K562 (cell line): ENCODE measurements at regions not wholly inside any gene's neighbourhood (a gene's known extent, or its start where the extent isn't known, plus 50 kb on each side); places are given as distances from the start of the nearest gene placed in this dataset.

Experiments
- ATAC-seq: fragments of 200-7000 bp; cut with Tn5 transposase; 3 replicates; pipeline ENCODE4 v1.9.1; 2020; ENCODE audit warnings: moderate library complexity
- BruUV-seq: library from RNA; stranded (reverse); fragments of 400-500 nt; replicated peaks from 2 replicates; lab custom pipeline; 2021; lab: Mats Ljungman, UMichigan
- CTCF ChIA-PET: fragments of 300-600 bp; formaldehyde crosslinking; extraction: SDS; loops from one replicate; lab custom pipeline; 2021; ENCODE audit warnings: low intra/inter-chr PET ratio; lab: Yijun Ruan, JAX
- POLR2A ChIA-PET: fragments of 300-600, 350-650 bp; sonication (Branson Sonifier 250); formaldehyde crosslinking; extraction: SDS; loops from one replicate; lab custom pipeline; 2021; ENCODE audit warnings: antibody characterized with exemption, inconsistent platforms; lab: Yijun Ruan, JAX
- DNase-seq, 4 experiments: peaks; one replicate each; pipeline versions ENCODE4 v3.0.0 to v3.0.0-alpha.2; 2011 to 2018; ENCODE audit warnings: low spot score in 3 of 4, mixed read lengths in 3 of 4; ENCODE audit errors: extremely low read depth in 1 of 4
- FAIRE-seq: peaks from 2 replicates; lab custom pipeline; 2011; peaks lifted over from hg19 to GRCh38; lab: Jason Lieb, UNC
- H2AFZ ChIP-seq: 2 replicates; pipeline ENCODE4 v1.6.0; 2011; ENCODE audit warnings: low read depth, low read length, control low read depth, inconsistent platforms
- H3K27ac ChIP-seq: fragments of 200-600 bp; 3 replicates; pipeline ENCODE4 v1.8.0; 2011; ENCODE audit warnings: low read depth, mild to moderate bottlenecking, control low read depth, inconsistent platforms, low read length, moderate library complexity, mixed read lengths; ENCODE audit errors: extremely low read depth
- H3K27me3 ChIP-seq, 2 experiments: fragments of 300-600 bp in 1 of 2; 2 replicates in 1 of 2; 3 replicates in 1 of 2; pipeline versions ENCODE4 v1.6.0 to v1.8.0; 2011; ENCODE audit warnings: inconsistent platforms in 2 of 2, low read length in 2 of 2, mild to moderate bottlenecking in 1 of 2, mixed read lengths in 1 of 2, moderate library complexity in 1 of 2; ENCODE audit not compliant: control insufficient read depth in 2 of 2, insufficient read depth in 2 of 2
- H3K36me3 ChIP-seq: fragments of 300-600 bp; 3 replicates; pipeline ENCODE4 v1.8.0; 2011; ENCODE audit warnings: mild to moderate bottlenecking, low read length, inconsistent platforms; ENCODE audit not compliant: control insufficient read depth, insufficient read depth
- H3K4me1 ChIP-seq, 2 experiments: fragments of 200-600 bp in 1 of 2; replicated peaks in 1 of 2; 2 replicates in 1 of 2; 3 replicates in 1 of 2; pipeline versions ENCODE4 v1.5.1 to v1.8.0; 2011; ENCODE audit warnings: inconsistent platforms in 2 of 2, low read length in 2 of 2, mild to moderate bottlenecking in 1 of 2, mixed read lengths in 1 of 2, moderate library complexity in 1 of 2; ENCODE audit not compliant: control insufficient read depth in 2 of 2, insufficient read depth in 2 of 2
- H3K4me2 ChIP-seq: 2 replicates; pipeline ENCODE4 v1.6.1; 2011; ENCODE audit warnings: low read length, control low read depth, inconsistent platforms, mixed read lengths; ENCODE audit not compliant: insufficient read depth
- H3K4me3 ChIP-seq: fragments of 200-600 bp; sonication (generic), shearing (Covaris generic); 2 replicates; pipeline ENCODE4 v1.5.1; 2016; ENCODE audit warnings: control low read depth, inconsistent platforms
- H3K79me2 ChIP-seq: fragments of 200-600 bp; 3 replicates; pipeline ENCODE4 v1.8.0; 2011; ENCODE audit warnings: low read length, inconsistent platforms; ENCODE audit not compliant: control insufficient read depth, insufficient read depth
- H3K9ac ChIP-seq, 2 experiments: 2 replicates each; pipeline versions ENCODE4 v1.6.0 to v1.6.1; 2011; ENCODE audit warnings: low read depth in 2 of 2, low read length in 2 of 2, control low read depth in 1 of 2, inconsistent platforms in 1 of 2, mild to moderate bottlenecking in 1 of 2, mixed read lengths in 1 of 2; ENCODE audit not compliant: insufficient read depth in 1 of 2
- H3K9me1 ChIP-seq: one replicate; pipeline ENCODE4 v1.6.0; 2011; ENCODE audit warnings: inconsistent platforms, mild to moderate bottlenecking, low read length, moderate library complexity; ENCODE audit not compliant: control insufficient read depth, insufficient read depth
- H3K9me3 ChIP-seq: replicated peaks from 2 replicates; pipeline ENCODE4 v1.5.1; 2011; ENCODE audit warnings: low read depth, low read length, inconsistent platforms; ENCODE audit not compliant: control insufficient read depth, insufficient read depth
- H4K20me1 ChIP-seq: replicated peaks from 2 replicates; pipeline ENCODE4 v1.6.1; 2011; ENCODE audit warnings: low read length, inconsistent platforms, mixed read lengths; ENCODE audit not compliant: control insufficient read depth, insufficient read depth
- ADNP ChIP-seq: fragments of 200-800 bp; sonication (Bioruptor generic); IDR thresholded peaks from 2 replicates; pipeline ENCODE4 v1.6.1; 2016; ENCODE audit warnings: missing genetic modification characterization, missing compliant biosample characterization
- CCNT2 ChIP-seq: IDR thresholded peaks from 2 replicates; pipeline ENCODE4 v1.6.1; 2011; ENCODE audit warnings: borderline replicate concordance, low read depth, mild to moderate bottlenecking, moderate library complexity, mixed read lengths, low read length; ENCODE audit not compliant: insufficient read length; ENCODE audit errors: extremely low read depth
- DMBX1 ChIP-seq: fragments of 250-450 bp; sonication (Bioruptor Pico); IDR thresholded peaks from 2 replicates; pipeline ENCODE4 v1.8.0; 2022; ENCODE audit warnings: inconsistent platforms, mild to moderate bottlenecking, moderate library complexity, borderline replicate concordance
- E2F6 ChIP-seq, 2 experiments: IDR thresholded peaks; 2 replicates each; pipeline ENCODE4 v1.6.1; 2011; ENCODE audit warnings: borderline replicate concordance in 1 of 2, control low read depth in 1 of 2, low read depth in 1 of 2, low read length in 1 of 2, mild to moderate bottlenecking in 1 of 2, mixed read lengths in 1 of 2, moderate library complexity in 1 of 2; ENCODE audit not compliant: insufficient read depth in 1 of 2, insufficient read length in 1 of 2, poor library complexity in 1 of 2, severe bottlenecking in 1 of 2; ENCODE audit errors: extremely low read depth in 1 of 2
- HDAC1 ChIP-seq, 2 experiments: fragments of 450-650 bp; IDR thresholded peaks; 2 replicates each; pipeline ENCODE4 v1.6.1; 2016 to 2017; ENCODE audit warnings: inconsistent platforms in 1 of 2, mild to moderate bottlenecking in 1 of 2, moderate library complexity in 1 of 2
- PHF8 ChIP-seq: fragments of 200-600 bp; sonication (generic); IDR thresholded peaks from 2 replicates; pipeline ENCODE4 v1.6.1; 2012; ENCODE audit warnings: mixed run types, mild to moderate bottlenecking, inconsistent platforms, low read length, moderate library complexity, borderline replicate concordance
- POLR2AphosphoS5 ChIP-seq: IDR thresholded peaks from 2 replicates; pipeline ENCODE4 v1.6.1; 2011; ENCODE audit warnings: mild to moderate bottlenecking, low read depth, low read length, moderate library complexity; ENCODE audit not compliant: control insufficient read depth, insufficient read depth
- RAD51 ChIP-seq: fragments of 450-650 bp; IDR thresholded peaks from 2 replicates; pipeline ENCODE4 v1.7.1; 2016; ENCODE audit warnings: low read depth, mild to moderate bottlenecking, borderline replicate concordance
- RBFOX2 ChIP-seq: fragments of 200-400 bp; formaldehyde crosslinking; IDR thresholded peaks from 2 replicates; pipeline ENCODE4 v1.6.1; 2017; ENCODE audit warnings: low read depth, mild to moderate bottlenecking, low read length, moderate library complexity
- SIX5 ChIP-seq, 2 experiments: IDR thresholded peaks; 2 replicates each; pipeline ENCODE4 v1.6.1; 2011; ENCODE audit warnings: low read length in 2 of 2, borderline replicate concordance in 1 of 2, low read depth in 1 of 2, mild to moderate bottlenecking in 1 of 2, moderate library complexity in 1 of 2; ENCODE audit not compliant: insufficient read depth in 1 of 2
- SMAD4 ChIP-seq: fragments of 250-450 bp; sonication (Bioruptor Pico); conservative IDR thresholded peaks from 2 replicates; pipeline ENCODE4 v1.8.0; 2021; ENCODE audit warnings: inconsistent platforms, mild to moderate bottlenecking, moderate library complexity
- SMARCA5 ChIP-seq: fragments of 450-650 bp; IDR thresholded peaks from 2 replicates; pipeline ENCODE4 v1.6.1; 2016
- SREBF2 ChIP-seq: sonication (generic); formaldehyde crosslinking; IDR thresholded peaks from 2 replicates; pipeline ENCODE4 v1.4.0; 2020; ENCODE audit warnings: mild to moderate bottlenecking, missing genetic modification reagents
- TGIF2 ChIP-seq: sonication (generic); formaldehyde crosslinking; IDR thresholded peaks from 2 replicates; pipeline ENCODE4 v1.8.1; 2022; ENCODE audit warnings: mild to moderate bottlenecking, missing genetic modification reagents, moderate library complexity
- ZNF212 ChIP-seq: fragments of 450-650 bp; formaldehyde crosslinking; IDR thresholded peaks from 2 replicates; pipeline ENCODE4 v1.4.0; 2020; ENCODE audit warnings: mild to moderate bottlenecking
- ZNF274 ChIP-seq: IDR thresholded peaks from 2 replicates; pipeline ENCODE4 v1.6.1; 2011; ENCODE audit warnings: low read depth, mild to moderate bottlenecking, low read length, moderate library complexity, borderline replicate concordance
- ZNF3 ChIP-seq: fragments of 250-450 bp; sonication (Bioruptor Pico); IDR thresholded peaks from 2 replicates; pipeline ENCODE4 v1.5.0; 2021; ENCODE audit warnings: mild to moderate bottlenecking, moderate library complexity
- WGBS: fragments of 100-300 bp; shearing (Covaris generic); methylation state at CpG from one replicate; pipeline ENCODE4 v1.1.6; 2016; ENCODE audit warnings: low coverage, mixed read lengths; ENCODE audit not compliant: insufficient coverage; ENCODE audit errors: missing lambda C conversion rate; 5-methylcytosine and 5-hydroxymethylcytosine counted together
- in situ Hi-C: fragments of 300-500 bp; cut with MboI; formaldehyde crosslinking; loops from 4 replicates; pipeline ENCODE4 v1.15.0; 2018; ENCODE audit warnings: inconsistent platforms, mixed read lengths
- intact Hi-C: fragments of 100-400 bp; cut with micrococcal nuclease; formaldehyde crosslinking; loops from 2 replicates; pipeline ENCODE4 v1.14.2; 2022

GRCh38 chr22:44422746-44423380 is 75.2 kb downstream of the RTL6 start:
- BruUV-seq, result no TSS peak
- intact Hi-C loops (no loop called here), in situ Hi-C loops (no loop called here)
- POLR2A ChIA-PET, result interaction anchor here (0.6 kb wide), 2 partner anchors 59 to 379 kb away, joined by 3 read pairs; no protein-coding TSS in a partner anchor
- TF ChIP-seq SMAD4 (CRISPR knock-in tag) (no peak), ZNF274 (no peak), CCNT2 (no peak), SIX5 (IDR thresholded peaks at IDR 0.05; ENCODE audit: borderline replicate concordance in 1 of 2, insufficient read depth in 1 of 2, low read depth in 1 of 2, low read length in 2 of 2) (no peak), E2F6 (IDR thresholded peaks at IDR 0.05; ENCODE audit: borderline replicate concordance in 1 of 2, extremely low read depth in 1 of 2, insufficient read depth in 1 of 2, insufficient read length in 1 of 2, low read depth in 1 of 2, low read length in 1 of 2, poor library complexity in 1 of 2, severe bottlenecking in 1 of 2) (no peak), SREBF2 (CRISPR knock-in tag) (no peak), HDAC1 (IDR thresholded peaks at IDR 0.05) (no peak), PHF8 (no peak), ZNF212 (no peak), ZNF3 (CRISPR knock-in tag) (no peak), RAD51 (no peak), POLR2AphosphoS5 (no peak), ADNP (no peak), DMBX1 (CRISPR knock-in tag) (no peak), TGIF2 (CRISPR knock-in tag) (no peak), SMARCA5 (no peak), RBFOX2 (no peak)
- Histone ChIP-seq H3K36me3 (no peaks in the 10 kb centered on the region), H3K9me1 (no peaks in the 10 kb centered on the region), H3K9me3 (no peaks in the 10 kb centered on the region), H3K9ac (no peak overlapping the region), H3K79me2 (no peaks in the 10 kb centered on the region), H3K4me2 (no peak overlapping the region), H3K4me3 (no peak overlapping the region), H4K20me1 (no peaks in the 10 kb centered on the region), H3K27me3 (no peaks in the 10 kb centered on the region; a peak in 2 of 5 replicates), H3K27ac (no peak overlapping the region), H2AFZ (no peak overlapping the region), H3K4me1 (no peaks in the 10 kb centered on the region)
- DNase-seq (no peak), FAIRE-seq (no peak), ATAC-seq (no peak)
- CTCF ChIA-PET, result no interaction called here
- WGBS, result 0% methylated on average over 10 of the region's 12 CpGs
